Parathyroid adenoma (tissue), 2 donors: ENCODE measurements at regions not wholly inside any gene's neighbourhood (a gene's known extent, or its start where the extent isn't known, plus 50 kb on each side); places are given as distances from the start of the nearest gene placed in this dataset.

ENCODE experiments used
- H2AFZ ChIP-seq: fragments of 300-600 bp; sonication (generic); one replicate; pipeline ENCODE4 v1.7.0; 2017; ENCODE audit warnings: antibody characterized with exemption, mild to moderate bottlenecking
- H3K27ac ChIP-seq: fragments of 300-600 bp; sonication (generic); one replicate; pipeline ENCODE4 v1.7.0; 2017
- H3K27me3 ChIP-seq: fragments of 300-600 bp; sonication (generic); one replicate; pipeline ENCODE4 v1.7.0; 2017; ENCODE audit warnings: low read length; ENCODE audit not compliant: control insufficient read depth, insufficient read depth
- H3K36me3 ChIP-seq: fragments of 300-600 bp; sonication (generic); one replicate; pipeline ENCODE4 v1.7.0; 2017; ENCODE audit warnings: low read length; ENCODE audit not compliant: control insufficient read depth, insufficient read depth
- H3K4me1 ChIP-seq: fragments of 300-600 bp; sonication (generic); one replicate; pipeline ENCODE4 v1.7.0; 2017; ENCODE audit warnings: control low read depth
- H3K4me2 ChIP-seq: fragments of 300-600 bp; sonication (generic); one replicate; pipeline ENCODE4 v1.7.0; 2017; ENCODE audit warnings: low read length
- H3K4me3 ChIP-seq: fragments of 300-600 bp; sonication (generic); one replicate; pipeline ENCODE4 v1.7.0; 2017; ENCODE audit warnings: low read depth, low read length
- H3K79me2 ChIP-seq: fragments of 300-600 bp; sonication (generic); one replicate; pipeline ENCODE4 v1.7.0; 2017; ENCODE audit warnings: control low read depth
- H3K9ac ChIP-seq: fragments of 300-600 bp; sonication (generic); one replicate; pipeline ENCODE4 v1.7.0; 2017; ENCODE audit warnings: mild to moderate bottlenecking
- H3K9me3 ChIP-seq: fragments of 300-600 bp; sonication (generic); one replicate; pipeline ENCODE4 v1.7.0; 2017; ENCODE audit warnings: low read length; ENCODE audit not compliant: control insufficient read depth
- CTCF ChIP-seq: fragments of 300-600 bp; sonication (generic); IDR thresholded peaks from one replicate; pipeline ENCODE4 v1.7.0; 2017; ENCODE audit warnings: antibody characterized with exemption, mild to moderate bottlenecking
- donor health status: primary hyperparathyroidism.

- Histone ChIP-seq H3K36me3 (no peaks in the 10 kb centered on the region), H3K9me3 (no peaks in the 10 kb centered on the region), H3K4me2 (no peak overlapping the region), H3K27ac (no peak overlapping the region), H3K27me3 (no peaks in the 10 kb centered on the region), H3K4me1 (no peaks in the 10 kb centered on the region), H3K9ac (no peak overlapping the region), H2AFZ (no peak overlapping the region), H3K4me3 (no peak overlapping the region), H3K79me2 (no peaks in the 10 kb centered on the region)
- no peak for TF ChIP-seq CTCF
Observed at GRCh38 chr2:188785061-188785460, 189.1 kb upstream of the COL3A1 start.

- no peak overlapping the region for H3K27ac ChIP-seq
- no peaks in the 10 kb centered on the region for H3K36me3 ChIP-seq
- no peaks in the 10 kb centered on the region for H3K4me1 ChIP-seq
- no peak overlapping the region for H2AFZ ChIP-seq
- no peak for TF ChIP-seq CTCF
- H3K9ac ChIP-seq = no peak overlapping the region
- H3K9me3 ChIP-seq = no peaks in the 10 kb centered on the region
- H3K4me2 ChIP-seq = no peak overlapping the region
- H3K4me3 ChIP-seq = no peak overlapping the region
- no peaks in the 10 kb centered on the region for H3K27me3 ChIP-seq
- H3K79me2 ChIP-seq = no peaks in the 10 kb centered on the region
Observed at GRCh38 chr2:188785490-188785889, 188.7 kb upstream of the COL3A1 start.

GRCh38 chr2:188786368-188786841, 187.8 kb upstream of the COL3A1 start:
- Histone ChIP-seq H3K27ac (no peak overlapping the region), H3K4me1 (no peaks in the 10 kb centered on the region), H3K36me3 (no peaks in the 10 kb centered on the region), H3K9me3 (no peaks in the 10 kb centered on the region), H2AFZ (no peak overlapping the region), H3K4me3 (no peak overlapping the region), H3K4me2 (no peak overlapping the region), H3K9ac (no peak overlapping the region), H3K79me2 (no peaks in the 10 kb centered on the region), H3K27me3 (no peaks in the 10 kb centered on the region)
- TF ChIP-seq CTCF = no peak

GRCh38 chr2:188787021-188787657, 187.0 kb upstream of the COL3A1 start:
- H3K36me3 ChIP-seq = no peaks in the 10 kb centered on the region
- H3K27me3 ChIP-seq = no peaks in the 10 kb centered on the region
- TF ChIP-seq CTCF = no peak
- H3K9ac ChIP-seq = no peak overlapping the region
- H3K4me3 ChIP-seq = no peak overlapping the region
- no peak overlapping the region for H2AFZ ChIP-seq
- H3K4me1 ChIP-seq = no peaks in the 10 kb centered on the region
- no peaks in the 10 kb centered on the region for H3K9me3 ChIP-seq
- H3K27ac ChIP-seq = no peak overlapping the region
- no peak overlapping the region for H3K4me2 ChIP-seq
- H3K79me2 ChIP-seq = no peaks in the 10 kb centered on the region

- H3K27ac ChIP-seq = no peak overlapping the region
- no peak for TF ChIP-seq CTCF
- no peak overlapping the region for H3K4me3 ChIP-seq
- H3K36me3 ChIP-seq = no peaks in the 10 kb centered on the region
- H3K9ac ChIP-seq = no peak overlapping the region
- H2AFZ ChIP-seq = no peak overlapping the region
- H3K4me2 ChIP-seq = no peak overlapping the region
- no peaks in the 10 kb centered on the region for H3K4me1 ChIP-seq
- no peaks in the 10 kb centered on the region for H3K79me2 ChIP-seq
- no peaks in the 10 kb centered on the region for H3K27me3 ChIP-seq
- no peaks in the 10 kb centered on the region for H3K9me3 ChIP-seq
Observed at GRCh38 chr2:188787658-188788240, 186.4 kb upstream of the COL3A1 start.
